IMR-90 (cell line): ENCODE measurements at regions not wholly inside any gene's neighbourhood (a gene's known extent, or its start where the extent isn't known, plus 50 kb on each side); places are given as distances from the start of the nearest gene placed in this dataset.

ENCODE experiments used
- ATAC-seq: fragments of 200-7000 bp; cut with Tn5 transposase; 2 replicates; pipeline ENCODE4 v1.9.1; 2020; ENCODE audit warnings: low read depth, mild to moderate bottlenecking, moderate library complexity
- BruUV-seq: library from RNA; stranded (reverse); fragments of 400-500 nt; replicated peaks from 2 replicates; lab custom pipeline; 2021; lab: Mats Ljungman, UMichigan
- CTCF ChIA-PET: fragments of 300-600 bp; formaldehyde crosslinking; extraction: SDS; loops from one replicate; lab custom pipeline; 2021; ENCODE audit warnings: antibody characterized with exemption; lab: Yijun Ruan, JAX
- POLR2A ChIA-PET: fragments of 300-600 bp; sonication (Branson Sonifier 250); formaldehyde crosslinking; loops from one replicate; lab custom pipeline; 2022; ENCODE audit warnings: antibody characterized with exemption; ENCODE audit not compliant: unreplicated experiment; lab: Charles Lee
- DNase-seq: peaks from one replicate; pipeline ENCODE4 v3.0.0; 2013
- H2AFZ ChIP-seq: replicated peaks from 2 replicates; pipeline ENCODE3; 2013; ENCODE audit warnings: low read length, mild to moderate bottlenecking; ENCODE audit not compliant: poor library complexity
- H2AK5ac ChIP-seq: 2 replicates; pipeline ENCODE4 v1.6.1; 2013; ENCODE audit warnings: low read depth, low read length, inconsistent platforms
- H2AK9ac ChIP-seq: replicated peaks from 2 replicates; pipeline ENCODE3; 2013; ENCODE audit warnings: mild to moderate bottlenecking, low read depth, low read length, moderate library complexity; ENCODE audit not compliant: poor library complexity
- H2BK120ac ChIP-seq: 2 replicates; pipeline ENCODE4 v1.6.1; 2013; ENCODE audit warnings: low read depth, low read length, inconsistent platforms
- H2BK15ac ChIP-seq: 3 replicates; pipeline ENCODE4 v1.6.1; 2013; ENCODE audit warnings: low read depth, low read length, inconsistent platforms
- H2BK20ac ChIP-seq: 2 replicates; pipeline ENCODE4 v1.6.1; 2013; ENCODE audit warnings: low read depth, mild to moderate bottlenecking, inconsistent platforms, low read length, moderate library complexity
- H2BK5ac ChIP-seq: 2 replicates; pipeline ENCODE4 v1.6.1; 2013; ENCODE audit warnings: mild to moderate bottlenecking, low read depth, low read length, inconsistent platforms; ENCODE audit not compliant: poor library complexity, severe bottlenecking
- H3K14ac ChIP-seq: replicated peaks from 2 replicates; pipeline ENCODE4 v1.6.1; 2013; ENCODE audit warnings: low read depth, low read length, inconsistent platforms
- H3K18ac ChIP-seq: 2 replicates; pipeline ENCODE4 v1.6.1; 2013; ENCODE audit warnings: low read depth, low read length, control low read depth
- H3K23ac ChIP-seq: 2 replicates; pipeline ENCODE4 v1.6.1; 2013; ENCODE audit warnings: low read depth, low read length, inconsistent platforms
- H3K27ac ChIP-seq: 2 replicates; pipeline ENCODE4 v1.5.1; 2013; ENCODE audit warnings: mild to moderate bottlenecking, control low read depth, low read length; ENCODE audit not compliant: insufficient read depth
- H3K27me3 ChIP-seq: 2 replicates; pipeline ENCODE4 v1.6.1; 2013; ENCODE audit warnings: low read length; ENCODE audit not compliant: control insufficient read depth, insufficient read depth
- H3K36me3 ChIP-seq: 2 replicates; pipeline ENCODE4 v1.6.1; 2013; ENCODE audit warnings: low read length, mixed read lengths; ENCODE audit not compliant: control insufficient read depth, insufficient read depth
- H3K4ac ChIP-seq: 2 replicates; pipeline ENCODE4 v1.6.1; 2013; ENCODE audit warnings: low read depth, low read length, inconsistent platforms
- H3K4me1 ChIP-seq: 2 replicates; pipeline ENCODE4 v1.6.1; 2013; ENCODE audit warnings: low read length, mixed read lengths; ENCODE audit not compliant: control insufficient read depth, insufficient read depth
- H3K4me2 ChIP-seq: 2 replicates; pipeline ENCODE4 v1.6.1; 2013; ENCODE audit warnings: low read depth, mild to moderate bottlenecking, control low read depth, low read length, moderate library complexity
- H3K4me3 ChIP-seq: 2 replicates; pipeline ENCODE4 v1.5.1; 2013; ENCODE audit warnings: low read depth, mild to moderate bottlenecking, control low read depth, low read length, moderate library complexity; ENCODE audit not compliant: insufficient read depth
- H3K56ac ChIP-seq: 2 replicates; pipeline ENCODE4 v1.6.1; 2013; ENCODE audit warnings: low read length, inconsistent platforms; ENCODE audit not compliant: insufficient read depth; ENCODE audit errors: extremely low read depth
- H3K79me1 ChIP-seq, 2 experiments: 2 replicates each; pipeline ENCODE4 v1.6.1; 2013; ENCODE audit warnings: low read length in 2 of 2, inconsistent platforms in 1 of 2, low read depth in 1 of 2
- H3K9ac ChIP-seq: 2 replicates; pipeline ENCODE4 v1.6.1; 2013; ENCODE audit warnings: low read depth, low read length, control low read depth
- H3K9me1 ChIP-seq: 2 replicates; pipeline ENCODE4 v1.6.1; 2013; ENCODE audit warnings: low read length, inconsistent platforms; ENCODE audit not compliant: insufficient read depth
- H3K9me3 ChIP-seq: 2 replicates; pipeline ENCODE4 v1.6.1; 2013; ENCODE audit warnings: low read length; ENCODE audit not compliant: control insufficient read depth, insufficient read depth
- H4K20me1 ChIP-seq: 2 replicates; pipeline ENCODE4 v1.6.1; 2013; ENCODE audit warnings: low read length, inconsistent platforms; ENCODE audit not compliant: insufficient read depth
- H4K5ac ChIP-seq: 2 replicates; pipeline ENCODE4 v1.6.1; 2013; ENCODE audit warnings: mild to moderate bottlenecking, low read depth, low read length, control low read depth
- H4K8ac ChIP-seq, 2 experiments: 2 replicates each; pipeline ENCODE4 v1.6.1; 2013; ENCODE audit warnings: low read depth in 2 of 2, low read length in 2 of 2, control low read depth in 1 of 2, inconsistent platforms in 1 of 2
- H4K91ac ChIP-seq: 2 replicates; pipeline ENCODE4 v1.6.1; 2013; ENCODE audit warnings: low read depth, low read length, inconsistent platforms; ENCODE audit not compliant: insufficient read depth
- BHLHE40 ChIP-seq: fragments of 150-350 bp; IDR thresholded peaks from 2 replicates; pipeline ENCODE4 v1.6.1; 2016; ENCODE audit warnings: mild to moderate bottlenecking, low read depth, low read length
- CEBPB ChIP-seq: IDR thresholded peaks from 2 replicates; pipeline ENCODE4 v1.6.1; 2012; ENCODE audit warnings: low read depth, low read length, improper control_type of control experiment
- CHD1 ChIP-seq: IDR thresholded peaks from 2 replicates; pipeline ENCODE4 v1.6.1; 2012; ENCODE audit warnings: low read depth, low read length, improper control_type of control experiment
- FOS ChIP-seq: fragments of 150-350 bp; IDR thresholded peaks from 2 replicates; pipeline ENCODE4 v1.6.1; 2016; ENCODE audit warnings: low read depth, low read length
- MAFK ChIP-seq: IDR thresholded peaks from 2 replicates; pipeline ENCODE4 v1.6.1; 2012; ENCODE audit warnings: low read depth, low read length, improper control_type of control experiment
- MAZ ChIP-seq: IDR thresholded peaks from 2 replicates; pipeline ENCODE4 v1.6.1; 2012; ENCODE audit warnings: low read depth, mild to moderate bottlenecking, low read length, improper control_type of control experiment, moderate library complexity, borderline replicate concordance
- MXI1 ChIP-seq: IDR thresholded peaks from 2 replicates; pipeline ENCODE4 v1.6.1; 2012; ENCODE audit warnings: low read depth, mild to moderate bottlenecking, low read length, moderate library complexity, borderline replicate concordance
- NFE2L2 ChIP-seq: fragments of 150-350 bp; IDR thresholded peaks from 2 replicates; pipeline ENCODE4 v1.6.1; 2016; ENCODE audit warnings: low read depth, mild to moderate bottlenecking, low read length
- POLR2A ChIP-seq: IDR thresholded peaks from 2 replicates; pipeline ENCODE4 v1.6.1; 2012; ENCODE audit warnings: mild to moderate bottlenecking, low read depth, low read length
- RAD21 ChIP-seq: IDR thresholded peaks from 2 replicates; pipeline ENCODE4 v1.6.1; 2012; ENCODE audit warnings: low read length, improper control_type of control experiment
- RCOR1 ChIP-seq: IDR thresholded peaks from 2 replicates; pipeline ENCODE4 v1.6.1; 2012; ENCODE audit warnings: mild to moderate bottlenecking, low read length, improper control_type of control experiment; ENCODE audit not compliant: insufficient replicate concordance
- RFX5 ChIP-seq: IDR thresholded peaks from 2 replicates; pipeline ENCODE4 v1.8.0; 2012; ENCODE audit warnings: low read depth, mild to moderate bottlenecking, low read length, moderate library complexity
- SMC3 ChIP-seq: fragments of 150-350 bp; IDR thresholded peaks from 2 replicates; pipeline ENCODE4 v1.6.1; 2016; ENCODE audit warnings: low read depth, mild to moderate bottlenecking, antibody characterized with exemption, low read length, moderate library complexity
- WGBS, 2 experiments: methylation state at CpG; one replicate each; pipeline versions ENCODE4 v1.1.5 to v1.1.7; 2013; ENCODE audit warnings: missing lambda C conversion rate in 2 of 2; ENCODE audit not compliant: insufficient read length in 1 of 2; ENCODE audit errors: extremely low coverage in 2 of 2; 5-methylcytosine and 5-hydroxymethylcytosine counted together
- dilution Hi-C: fragments of 300-500 bp; cut with HindIII; formaldehyde crosslinking; loops from one replicate; pipeline ENCODE4 v1.14.3; 2018; ENCODE audit warnings: low sequenced_read_pairs; ENCODE audit not compliant: unreplicated experiment
- in situ Hi-C: fragments of 300-500 bp; cut with MboI; formaldehyde crosslinking; loops from 3 replicates; pipeline ENCODE4 v1.14.3; 2019; ENCODE audit warnings: low sequenced_read_pairs, inconsistent platforms, mixed read lengths
- intact Hi-C: fragments of 100-400 bp; cut with micrococcal nuclease; formaldehyde crosslinking; loops from 2 replicates; pipeline ENCODE4 v1.10.0; 2022
- TF ChIP-seq, protein P1 (sequence below): fragments of 150-350 bp; IDR thresholded peaks from 2 replicates; pipeline ENCODE4 v1.6.1; 2017; ENCODE audit warnings: mild to moderate bottlenecking, antibody characterized with exemption, low read length, low read depth
- TF ChIP-seq, protein P2 (sequence below): conservative IDR thresholded peaks from 2 replicates; pipeline ENCODE4 v1.5.1; 2012; ENCODE audit warnings: mild to moderate bottlenecking, low read depth, low read length, improper control_type of control experiment
- TF ChIP-seq, protein P3 (sequence below): fragments of 150-350 bp; IDR thresholded peaks from 2 replicates; pipeline ENCODE4 v1.6.1; 2016; ENCODE audit warnings: low read depth, mild to moderate bottlenecking, low read length, moderate library complexity, borderline replicate concordance

DNA sequence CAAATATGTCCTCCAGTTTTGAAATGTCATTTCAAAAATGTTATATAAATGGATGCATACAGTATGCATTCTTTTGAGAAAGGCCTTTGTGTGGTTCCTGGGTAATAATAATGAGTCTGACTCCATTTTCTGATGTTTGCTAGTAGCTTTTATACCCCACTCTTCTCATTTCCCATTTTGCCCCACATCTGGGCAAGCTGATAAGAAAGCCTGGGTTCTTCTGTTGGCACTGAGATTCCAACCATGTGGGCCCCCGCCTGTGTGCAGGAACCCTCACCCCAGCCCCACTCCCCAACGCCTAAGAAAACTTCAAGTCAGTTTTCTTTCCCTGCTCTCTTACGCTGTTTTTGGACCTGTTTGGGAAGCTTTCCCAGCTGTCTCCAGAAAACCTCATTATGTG is 89.4 kb downstream of the SNX18 start:
- Histone ChIP-seq H4K91ac (no peak overlapping the region), H3K79me1 (no peaks in the 10 kb centered on the region), H2BK5ac (no peak overlapping the region), H3K9me3 (no peaks in the 10 kb centered on the region), H2BK120ac (no peak overlapping the region), H3K27ac (no peak overlapping the region), H3K4me1 (peaks cover 13% of the 10 kb centered on the region), H3K27me3 (no peaks in the 10 kb centered on the region), H3K4me2 (no peak overlapping the region), H4K20me1 (no peaks in the 10 kb centered on the region), H3K4me3 (no peak overlapping the region), H3K14ac (no peak overlapping the region), H3K4ac (no peak overlapping the region), H4K8ac (no peak overlapping the region), H4K5ac (no peak overlapping the region), H2AFZ (no peak overlapping the region), H2AK5ac (no peak overlapping the region), H3K56ac (no peak overlapping the region), H3K23ac (no peak overlapping the region), H2BK20ac (no peak overlapping the region), H3K9ac (no peak overlapping the region), H2AK9ac (no peak overlapping the region), H2BK15ac (no peak overlapping the region), H3K9me1 (peaks cover 6% of the 10 kb centered on the region), H3K36me3 (no peaks in the 10 kb centered on the region), H3K18ac (no peak overlapping the region)
- ATAC-seq (no peak), DNase-seq (no peak)
- ChIA-PET POLR2A (no interaction called here), CTCF (no interaction called here)
- WGBS, 2 experiments = 71% methylated on average over 2 of the region's 3 CpGs; no CpG with 5 or more reads in 1 of the 2 experiments
- in situ Hi-C loops (no loop called here), dilution Hi-C loops (no loop called here), intact Hi-C loops (no loop called here)
- BruUV-seq = no TSS peak
- TF ChIP-seq RCOR1 (no peak), FOS (no peak), POLR2A (no peak), CHD1 (no peak), RAD21 (no peak), MXI1 (no peak), BHLHE40 (no peak), MAZ (no peak), CEBPB (no peak), SMC3 (no peak), NFE2L2 (no peak), MAFK (no peak), RFX5 (no peak)
- TF ChIP-seq, protein P1, sequence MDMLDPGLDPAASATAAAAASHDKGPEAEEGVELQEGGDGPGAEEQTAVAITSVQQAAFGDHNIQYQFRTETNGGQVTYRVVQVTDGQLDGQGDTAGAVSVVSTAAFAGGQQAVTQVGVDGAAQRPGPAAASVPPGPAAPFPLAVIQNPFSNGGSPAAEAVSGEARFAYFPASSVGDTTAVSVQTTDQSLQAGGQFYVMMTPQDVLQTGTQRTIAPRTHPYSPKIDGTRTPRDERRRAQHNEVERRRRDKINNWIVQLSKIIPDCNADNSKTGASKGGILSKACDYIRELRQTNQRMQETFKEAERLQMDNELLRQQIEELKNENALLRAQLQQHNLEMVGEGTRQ = no peak
- TF ChIP-seq, protein P2, sequence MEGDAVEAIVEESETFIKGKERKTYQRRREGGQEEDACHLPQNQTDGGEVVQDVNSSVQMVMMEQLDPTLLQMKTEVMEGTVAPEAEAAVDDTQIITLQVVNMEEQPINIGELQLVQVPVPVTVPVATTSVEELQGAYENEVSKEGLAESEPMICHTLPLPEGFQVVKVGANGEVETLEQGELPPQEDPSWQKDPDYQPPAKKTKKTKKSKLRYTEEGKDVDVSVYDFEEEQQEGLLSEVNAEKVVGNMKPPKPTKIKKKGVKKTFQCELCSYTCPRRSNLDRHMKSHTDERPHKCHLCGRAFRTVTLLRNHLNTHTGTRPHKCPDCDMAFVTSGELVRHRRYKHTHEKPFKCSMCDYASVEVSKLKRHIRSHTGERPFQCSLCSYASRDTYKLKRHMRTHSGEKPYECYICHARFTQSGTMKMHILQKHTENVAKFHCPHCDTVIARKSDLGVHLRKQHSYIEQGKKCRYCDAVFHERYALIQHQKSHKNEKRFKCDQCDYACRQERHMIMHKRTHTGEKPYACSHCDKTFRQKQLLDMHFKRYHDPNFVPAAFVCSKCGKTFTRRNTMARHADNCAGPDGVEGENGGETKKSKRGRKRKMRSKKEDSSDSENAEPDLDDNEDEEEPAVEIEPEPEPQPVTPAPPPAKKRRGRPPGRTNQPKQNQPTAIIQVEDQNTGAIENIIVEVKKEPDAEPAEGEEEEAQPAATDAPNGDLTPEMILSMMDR = no peak
- TF ChIP-seq, protein P3, sequence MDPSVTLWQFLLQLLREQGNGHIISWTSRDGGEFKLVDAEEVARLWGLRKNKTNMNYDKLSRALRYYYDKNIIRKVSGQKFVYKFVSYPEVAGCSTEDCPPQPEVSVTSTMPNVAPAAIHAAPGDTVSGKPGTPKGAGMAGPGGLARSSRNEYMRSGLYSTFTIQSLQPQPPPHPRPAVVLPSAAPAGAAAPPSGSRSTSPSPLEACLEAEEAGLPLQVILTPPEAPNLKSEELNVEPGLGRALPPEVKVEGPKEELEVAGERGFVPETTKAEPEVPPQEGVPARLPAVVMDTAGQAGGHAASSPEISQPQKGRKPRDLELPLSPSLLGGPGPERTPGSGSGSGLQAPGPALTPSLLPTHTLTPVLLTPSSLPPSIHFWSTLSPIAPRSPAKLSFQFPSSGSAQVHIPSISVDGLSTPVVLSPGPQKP = no peak
